HEK293 (cell line): ENCODE measurements at regions not wholly inside any gene's neighbourhood (a gene's known extent, or its start where the extent isn't known, plus 50 kb on each side); places are given as distances from the start of the nearest gene placed in this dataset.

Source experiments
- CTCF ChIA-PET: fragments of 350-600 bp; formaldehyde crosslinking; extraction: SDS; loops from one replicate; lab custom pipeline; 2021; ENCODE audit warnings: antibody characterized with exemption; lab: Yijun Ruan, JAX
- POLR2A ChIA-PET: fragments of 300-600 bp; formaldehyde crosslinking; extraction: SDS; loops from one replicate; lab custom pipeline; 2020; ENCODE audit warnings: antibody characterized with exemption, inconsistent platforms; lab: Yijun Ruan, JAX
- H3K27ac ChIP-seq: fragments of 200-500 bp; sonication (Bioruptor generic); 2 replicates; pipeline ENCODE4 v1.5.1; 2014; ENCODE audit warnings: low read depth, low read length, control low read depth, inconsistent platforms; ENCODE audit errors: extremely low read depth
- H3K36me3 ChIP-seq, 2 experiments: fragments of 200-500 bp in 1 of 2; sonication (Bioruptor generic) in 1 of 2; 1 replicate in 1 of 2; 2 replicates in 1 of 2; pipeline ENCODE4 v1.5.1; 2014 to 2017; ENCODE audit warnings: inconsistent platforms in 2 of 2, low read length in 2 of 2; ENCODE audit not compliant: control insufficient read depth in 2 of 2, insufficient read depth in 1 of 2
- H3K4me1 ChIP-seq: fragments of 200-500 bp; sonication (Bioruptor generic); 2 replicates; pipeline ENCODE4 v1.5.1; 2014; ENCODE audit warnings: mild to moderate bottlenecking, low read length, inconsistent platforms; ENCODE audit not compliant: control insufficient read depth, insufficient read depth
- H3K4me3 ChIP-seq: 2 replicates; pipeline ENCODE4 v1.5.1; 2011; ENCODE audit warnings: low read depth, mild to moderate bottlenecking, control low read depth, low read length, moderate library complexity
- H3K9me3 ChIP-seq: fragments of 200-500 bp; sonication (Bioruptor generic); 2 replicates; pipeline ENCODE4 v1.5.1; 2014; ENCODE audit warnings: low read depth, low read length, inconsistent platforms; ENCODE audit not compliant: control insufficient read depth, insufficient read depth
- KLF16 ChIP-seq: fragments of 450-650 bp; formaldehyde crosslinking; IDR thresholded peaks from 2 replicates; pipeline ENCODE4 v1.5.1; 2017; ENCODE audit warnings: missing biosample characterization, missing genetic modification characterization
- KLF7 ChIP-seq: fragments of 450-650 bp; formaldehyde crosslinking; IDR thresholded peaks from 2 replicates; pipeline ENCODE4 v1.5.1; 2016; ENCODE audit warnings: missing biosample characterization, missing genetic modification characterization, borderline replicate concordance
- REPIN1 ChIP-seq: fragments of 450-650 bp; formaldehyde crosslinking; IDR thresholded peaks from 2 replicates; pipeline ENCODE4 v1.5.1; 2017; ENCODE audit warnings: missing biosample characterization, missing genetic modification characterization, low read depth
- ZBTB21 ChIP-seq: fragments of 450-650 bp; formaldehyde crosslinking; IDR thresholded peaks from 2 replicates; pipeline ENCODE4 v1.5.1; 2017; ENCODE audit warnings: missing biosample characterization, missing genetic modification characterization
- ZNF112 ChIP-seq: fragments of 450-650 bp; formaldehyde crosslinking; IDR thresholded peaks from 2 replicates; pipeline ENCODE4 v1.5.0; 2017; ENCODE audit warnings: missing biosample characterization, missing genetic modification characterization
- ZNF133 ChIP-seq: fragments of 450-650 bp; formaldehyde crosslinking; IDR thresholded peaks from 2 replicates; pipeline ENCODE4 v1.5.1; 2016; ENCODE audit warnings: missing biosample characterization, missing genetic modification characterization
- ZNF292 ChIP-seq: fragments of 450-650 bp; formaldehyde crosslinking; IDR thresholded peaks from 2 replicates; pipeline ENCODE4 v1.5.1; 2016; ENCODE audit warnings: low read depth, missing biosample characterization, missing genetic modification characterization, borderline replicate concordance
- ZNF311 ChIP-seq: fragments of 450-650 bp; formaldehyde crosslinking; IDR thresholded peaks from 2 replicates; pipeline ENCODE4 v1.5.1; 2017; ENCODE audit warnings: missing biosample characterization, missing genetic modification characterization, borderline replicate concordance
- ZNF324 ChIP-seq: fragments of 450-650 bp; formaldehyde crosslinking; IDR thresholded peaks from 2 replicates; pipeline ENCODE4 v1.5.1; 2016; ENCODE audit warnings: missing biosample characterization, missing genetic modification characterization
- ZNF335 ChIP-seq: fragments of 450-650 bp; formaldehyde crosslinking; conservative IDR thresholded peaks from 2 replicates; pipeline ENCODE4 v1.5.1; 2016; ENCODE audit warnings: missing biosample characterization, missing genetic modification characterization
- ZNF391 ChIP-seq: fragments of 450-650 bp; formaldehyde crosslinking; IDR thresholded peaks from 2 replicates; pipeline ENCODE4 v1.5.1; 2016; ENCODE audit warnings: low read depth, missing biosample characterization, missing genetic modification characterization, borderline replicate concordance
- ZNF416 ChIP-seq: fragments of 450-650 bp; formaldehyde crosslinking; IDR thresholded peaks from 2 replicates; pipeline ENCODE4 v1.5.1; 2016; ENCODE audit warnings: missing biosample characterization, missing genetic modification characterization
- ZNF433 ChIP-seq: fragments of 450-650 bp; formaldehyde crosslinking; IDR thresholded peaks from 2 replicates; pipeline ENCODE4 v1.5.1; 2016; ENCODE audit warnings: missing biosample characterization, missing genetic modification characterization, low read depth
- ZNF654 ChIP-seq: fragments of 450-650 bp; formaldehyde crosslinking; IDR thresholded peaks from 2 replicates; pipeline ENCODE4 v1.5.1; 2016; ENCODE audit warnings: low read depth, missing biosample characterization, missing genetic modification characterization
- ZNF76 ChIP-seq: fragments of 450-650 bp; formaldehyde crosslinking; IDR thresholded peaks from 2 replicates; pipeline ENCODE4; 2016; ENCODE audit warnings: low read depth, missing biosample characterization, missing genetic modification characterization, borderline replicate concordance
- ZNF843 ChIP-seq: fragments of 450-650 bp; formaldehyde crosslinking; IDR thresholded peaks from 2 replicates; pipeline ENCODE4 v1.5.1; 2016; ENCODE audit warnings: missing biosample characterization, missing genetic modification characterization
- TF ChIP-seq, protein P1 (sequence below): IDR thresholded peaks from 2 replicates; pipeline ENCODE4 v1.6.1; 2011; ENCODE audit warnings: mild to moderate bottlenecking, low read depth, low read length, borderline replicate concordance
- TF ChIP-seq, protein P2 (sequence below): fragments of 450-650 bp; formaldehyde crosslinking; IDR thresholded peaks from 2 replicates; pipeline ENCODE4 v1.5.1; 2016; ENCODE audit warnings: missing biosample characterization, missing genetic modification characterization
- TF ChIP-seq, protein P3 (sequence below): fragments of 450-650 bp; formaldehyde crosslinking; IDR thresholded peaks from 2 replicates; pipeline ENCODE4 v1.5.1; 2016; ENCODE audit warnings: missing biosample characterization, missing genetic modification characterization

DNA sequence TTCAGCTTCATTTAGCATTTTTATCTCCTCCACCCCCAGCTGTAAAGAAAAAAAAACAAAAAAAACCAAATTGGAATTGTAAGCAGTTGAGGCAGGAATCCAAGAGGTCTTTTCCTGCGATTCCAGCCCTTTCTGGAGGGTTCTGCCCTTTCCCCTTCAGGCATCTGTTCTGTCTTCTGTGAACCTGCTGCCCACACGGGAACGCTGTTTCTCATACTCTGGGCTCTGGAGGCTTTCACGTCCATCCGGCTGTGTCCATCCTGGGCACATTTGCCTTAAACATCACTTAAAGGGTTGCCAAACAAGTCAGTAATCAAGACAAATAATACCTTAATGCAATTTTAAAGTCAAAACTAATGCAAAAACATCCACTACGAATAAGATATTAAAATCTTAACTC, 302.8 kb upstream of the PITRM1 start (continued):
- TF ChIP-seq KLF7 (tag by site-specific recombination) (no peak), KLF16 (tag by site-specific recombination) (no peak)
- TF ChIP-seq, protein P1, sequence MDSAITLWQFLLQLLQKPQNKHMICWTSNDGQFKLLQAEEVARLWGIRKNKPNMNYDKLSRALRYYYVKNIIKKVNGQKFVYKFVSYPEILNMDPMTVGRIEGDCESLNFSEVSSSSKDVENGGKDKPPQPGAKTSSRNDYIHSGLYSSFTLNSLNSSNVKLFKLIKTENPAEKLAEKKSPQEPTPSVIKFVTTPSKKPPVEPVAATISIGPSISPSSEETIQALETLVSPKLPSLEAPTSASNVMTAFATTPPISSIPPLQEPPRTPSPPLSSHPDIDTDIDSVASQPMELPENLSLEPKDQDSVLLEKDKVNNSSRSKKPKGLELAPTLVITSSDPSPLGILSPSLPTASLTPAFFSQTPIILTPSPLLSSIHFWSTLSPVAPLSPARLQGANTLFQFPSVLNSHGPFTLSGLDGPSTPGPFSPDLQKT, result no peak
- TF ChIP-seq, protein P2, sequence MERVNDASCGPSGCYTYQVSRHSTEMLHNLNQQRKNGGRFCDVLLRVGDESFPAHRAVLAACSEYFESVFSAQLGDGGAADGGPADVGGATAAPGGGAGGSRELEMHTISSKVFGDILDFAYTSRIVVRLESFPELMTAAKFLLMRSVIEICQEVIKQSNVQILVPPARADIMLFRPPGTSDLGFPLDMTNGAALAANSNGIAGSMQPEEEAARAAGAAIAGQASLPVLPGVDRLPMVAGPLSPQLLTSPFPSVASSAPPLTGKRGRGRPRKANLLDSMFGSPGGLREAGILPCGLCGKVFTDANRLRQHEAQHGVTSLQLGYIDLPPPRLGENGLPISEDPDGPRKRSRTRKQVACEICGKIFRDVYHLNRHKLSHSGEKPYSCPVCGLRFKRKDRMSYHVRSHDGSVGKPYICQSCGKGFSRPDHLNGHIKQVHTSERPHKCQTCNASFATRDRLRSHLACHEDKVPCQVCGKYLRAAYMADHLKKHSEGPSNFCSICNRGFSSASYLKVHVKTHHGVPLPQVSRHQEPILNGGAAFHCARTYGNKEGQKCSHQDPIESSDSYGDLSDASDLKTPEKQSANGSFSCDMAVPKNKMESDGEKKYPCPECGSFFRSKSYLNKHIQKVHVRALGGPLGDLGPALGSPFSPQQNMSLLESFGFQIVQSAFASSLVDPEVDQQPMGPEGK (tag by site-specific recombination), result no peak

DNA sequence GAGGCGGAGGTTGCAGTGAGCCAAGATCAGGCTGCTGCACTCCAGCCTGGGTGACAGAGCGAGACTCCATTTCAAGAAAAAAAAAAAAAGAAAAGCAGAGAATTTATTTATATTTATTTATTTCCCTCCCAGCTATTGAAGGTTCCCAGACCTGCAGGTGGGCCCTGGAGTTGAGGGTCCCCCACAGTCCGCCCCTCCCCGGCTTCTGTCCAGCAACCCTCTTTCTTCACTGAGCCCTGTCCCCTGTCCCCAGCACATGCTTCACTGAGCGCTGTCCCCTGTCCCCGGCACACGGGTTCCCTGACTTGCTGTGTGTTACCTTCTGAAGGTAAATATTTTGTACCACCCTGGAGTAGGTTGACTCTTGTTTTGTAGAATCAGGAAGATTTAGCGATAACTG, 301.7 kb upstream of the PITRM1 start:
- POLR2A ChIA-PET, result interaction anchor here (0.7 kb wide), 1 partner anchor 156 kb away, joined by 3 read pairs; no protein-coding TSS in a partner anchor
- no peaks in the 10 kb centered on the region for H3K36me3 ChIP-seq
- TF ChIP-seq ZNF292 (tag by site-specific recombination) (no peak), ZNF335 (tag by site-specific recombination) (no peak), REPIN1 (no peak), ZNF133 (tag by site-specific recombination) (no peak), ZNF311 (no peak), ZBTB21 (tag by site-specific recombination) (no peak), ZNF416 (tag by site-specific recombination) (no peak), ZNF654 (tag by site-specific recombination) (no peak), ZNF112 (tag by site-specific recombination) (no peak), ZNF324 (tag by site-specific recombination) (no peak), ZNF391 (tag by site-specific recombination) (no peak), ZNF843 (tag by site-specific recombination) (no peak), ZNF76 (tag by site-specific recombination) (no peak)
- TF ChIP-seq, protein P2 (tag by site-specific recombination), result no peak
- TF ChIP-seq, protein P3, sequence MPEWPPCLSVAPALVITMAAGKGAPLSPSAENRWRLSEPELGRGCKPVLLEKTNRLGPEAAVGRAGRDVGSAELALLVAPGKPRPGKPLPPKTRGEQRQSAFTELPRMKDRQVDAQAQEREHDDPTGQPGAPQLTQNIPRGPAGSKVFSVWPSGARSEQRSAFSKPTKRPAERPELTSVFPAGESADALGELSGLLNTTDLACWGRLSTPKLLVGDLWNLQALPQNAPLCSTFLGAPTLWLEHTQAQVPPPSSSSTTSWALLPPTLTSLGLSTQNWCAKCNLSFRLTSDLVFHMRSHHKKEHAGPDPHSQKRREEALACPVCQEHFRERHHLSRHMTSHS (tag by site-specific recombination), result no peak
- no peak overlapping the region for H3K27ac ChIP-seq
- no peak overlapping the region for H3K4me3 ChIP-seq
- H3K4me1 ChIP-seq, result peaks cover 4% of the 10 kb centered on the region; the same call in 1 of the 2 replicates
- no peaks in the 10 kb centered on the region for H3K9me3 ChIP-seq
- CTCF ChIA-PET, result no interaction called here

DNA sequence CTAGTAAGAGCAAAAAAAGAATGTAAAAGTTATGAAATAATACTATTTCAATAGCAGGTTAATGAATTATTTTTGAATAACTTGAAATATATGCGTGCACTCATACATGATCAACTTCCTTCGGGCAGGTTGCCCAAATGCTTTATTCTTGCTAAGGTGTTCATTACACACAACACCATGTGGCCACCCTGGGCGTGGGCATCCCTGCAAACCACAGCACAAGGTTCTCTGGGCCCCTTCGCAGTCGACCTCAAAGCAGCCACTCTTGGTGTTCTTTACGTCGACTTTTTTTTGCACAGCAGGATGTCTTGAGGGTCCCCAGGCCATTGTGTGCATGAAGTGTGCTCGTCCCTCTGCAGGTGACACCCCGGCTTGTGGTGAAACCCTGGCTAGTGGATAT, 300.7 kb upstream of the PITRM1 start:
- TF ChIP-seq ZNF416 (tag by site-specific recombination), result no peak
- no peak for TF ChIP-seq ZNF433 (tag by site-specific recombination)
- H3K4me3 ChIP-seq, result no peak overlapping the region
- H3K27ac ChIP-seq, result no peak overlapping the region
- CTCF ChIA-PET, result no interaction called here
- POLR2A ChIA-PET, result no interaction called here
- no peaks in the 10 kb centered on the region for H3K36me3 ChIP-seq
- H3K9me3 ChIP-seq, result no peaks in the 10 kb centered on the region
- H3K4me1 ChIP-seq, result peaks cover 12% of the 10 kb centered on the region
